ENCODE measurements at regions not wholly inside any gene's neighbourhood (a gene's known extent, or its start where the extent isn't known, plus 50 kb on each side); places are given as distances from the start of the nearest gene placed in this dataset.
A peak's percentile ranks its signal among the peaks of the same experiment; 100 is the strongest.

DNA sequence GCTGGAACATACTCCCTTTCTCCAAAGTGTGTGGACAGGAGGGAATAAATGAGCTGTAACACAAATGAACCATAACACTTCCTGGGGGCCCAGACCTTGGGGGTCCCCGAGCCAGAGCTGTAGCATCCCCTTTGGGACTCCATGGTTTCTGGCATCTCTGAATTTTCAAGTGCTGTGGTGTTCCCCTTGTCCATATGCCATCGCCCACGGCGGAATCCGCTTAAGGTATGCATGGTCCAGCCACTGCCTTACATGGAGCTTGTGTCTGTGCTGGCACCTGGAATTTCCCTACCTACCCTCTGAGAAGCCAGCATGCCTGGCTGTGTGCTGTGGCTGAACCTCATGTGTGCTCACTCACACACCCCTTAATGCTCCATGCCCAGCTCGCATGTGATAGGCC is 943.6 kb downstream of the SLITRK1 start:
- no peak for DNase-seq

DNA sequence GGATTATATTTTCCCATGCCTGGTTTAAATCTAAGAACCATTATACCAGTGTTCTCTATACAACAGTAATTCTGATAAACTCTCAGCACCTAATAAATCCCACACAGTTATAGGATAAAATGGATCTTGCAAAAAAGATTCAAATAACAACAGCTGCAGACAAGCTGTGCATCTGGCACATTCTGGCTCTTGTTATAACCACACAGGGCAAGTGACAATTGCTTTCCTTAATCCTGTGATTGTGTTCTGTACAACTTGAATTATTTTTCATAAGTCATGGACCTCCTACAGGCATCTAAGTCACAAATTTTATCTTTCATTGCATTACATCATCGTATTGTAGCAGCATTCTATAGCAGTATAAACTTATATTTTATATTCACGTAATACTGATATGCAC is 948.3 kb downstream of the SLITRK1 start:
- DNase-seq: peak; percentile 88 to 99

DNA sequence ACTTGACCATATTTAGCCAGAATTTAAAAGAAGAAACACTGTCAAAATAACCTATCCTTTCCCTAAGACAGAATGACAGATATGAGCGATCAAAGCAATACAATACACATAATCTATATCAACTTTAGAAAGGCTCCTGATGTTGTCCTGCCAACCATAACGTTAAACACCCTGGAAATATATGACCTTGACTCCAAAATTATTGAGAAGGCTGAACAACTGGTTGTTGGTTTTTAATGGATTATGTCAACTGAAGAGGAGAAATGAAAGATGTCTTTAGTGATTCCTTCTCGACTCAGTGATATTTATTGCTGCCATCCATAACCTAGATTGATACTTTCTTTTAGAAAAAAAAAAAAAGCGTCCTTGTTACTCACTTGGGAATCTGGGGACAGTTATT is 957.2 kb downstream of the SLITRK1 start:
- no peak for DNase-seq

DNA sequence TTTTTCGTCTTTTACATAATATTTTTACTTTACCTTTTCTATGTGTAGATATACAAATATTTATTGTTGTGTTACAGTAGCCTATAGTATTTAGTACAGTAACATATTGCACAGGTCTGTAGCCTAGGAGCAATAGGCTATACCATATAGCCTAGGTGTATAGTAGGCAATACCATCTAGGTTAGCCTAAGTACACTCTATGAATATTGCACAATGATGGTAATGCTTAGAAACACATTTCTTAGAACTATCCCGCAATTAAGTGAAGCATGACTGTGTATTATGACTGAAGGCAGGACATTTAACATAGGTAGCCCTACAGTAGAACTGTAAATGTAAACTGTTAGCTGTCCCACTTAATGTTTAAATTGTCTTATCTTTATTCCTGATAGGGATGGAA is 964.3 kb downstream of the SLITRK1 start:
- no peak for DNase-seq

DNA sequence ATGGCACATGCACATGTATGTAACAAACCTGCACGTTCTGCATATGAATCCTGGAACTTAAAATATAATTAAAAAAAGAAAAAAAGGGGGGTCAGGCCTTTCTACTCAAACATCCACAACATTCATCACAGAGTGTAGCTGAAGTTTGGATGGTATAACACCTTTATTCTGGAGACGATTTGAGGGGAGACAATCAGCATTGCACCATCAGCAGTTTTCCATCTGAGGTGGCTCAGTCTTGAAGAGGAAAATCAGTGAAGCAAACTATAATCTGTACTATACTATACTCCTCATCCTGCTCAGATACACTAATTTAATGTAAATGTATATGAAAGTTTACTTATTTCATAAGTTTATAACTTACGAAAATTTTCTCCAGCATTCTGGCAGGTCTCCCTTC is 969.7 kb downstream of the SLITRK1 start:
- no peak for DNase-seq

DNA sequence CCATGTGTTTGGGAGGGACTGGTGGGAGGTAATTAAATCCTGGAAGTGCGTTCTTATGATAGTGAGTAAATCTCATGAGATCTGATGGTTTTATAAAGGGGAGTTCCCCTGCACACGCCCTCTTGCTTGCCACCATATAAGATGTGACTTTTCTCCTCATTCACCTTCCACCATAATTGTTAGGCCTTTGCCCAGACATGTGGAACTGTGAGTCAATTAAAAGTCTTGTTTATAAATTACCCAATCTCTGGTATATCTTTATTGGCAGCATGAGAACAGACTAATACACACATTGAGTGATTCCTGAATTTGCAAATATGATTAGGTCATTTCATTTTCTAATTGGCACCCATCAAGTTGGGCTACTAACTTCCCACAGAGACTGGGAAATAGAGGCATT is 977.2 kb downstream of the SLITRK1 start:
- DNase-seq: no peak

DNA sequence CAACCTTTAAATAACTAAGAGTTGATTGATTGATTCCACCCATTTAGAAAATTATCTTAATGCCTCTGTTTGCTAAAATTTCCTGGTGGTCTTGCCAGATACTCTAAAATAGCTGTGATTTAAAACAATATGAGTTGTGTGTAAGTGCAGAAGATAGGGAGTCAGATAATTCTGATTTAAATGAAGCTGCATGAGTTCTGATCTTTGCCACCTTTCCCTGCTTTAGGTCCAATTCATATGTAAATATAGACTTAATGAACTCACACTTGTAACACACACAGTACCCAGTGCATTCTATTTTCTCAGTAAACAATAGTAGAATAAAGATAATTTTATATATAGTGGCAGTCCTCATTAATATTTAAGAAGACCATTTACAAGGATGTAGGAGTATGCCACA is 981.8 kb downstream of the SLITRK1 start:
- no peak for DNase-seq

DNA sequence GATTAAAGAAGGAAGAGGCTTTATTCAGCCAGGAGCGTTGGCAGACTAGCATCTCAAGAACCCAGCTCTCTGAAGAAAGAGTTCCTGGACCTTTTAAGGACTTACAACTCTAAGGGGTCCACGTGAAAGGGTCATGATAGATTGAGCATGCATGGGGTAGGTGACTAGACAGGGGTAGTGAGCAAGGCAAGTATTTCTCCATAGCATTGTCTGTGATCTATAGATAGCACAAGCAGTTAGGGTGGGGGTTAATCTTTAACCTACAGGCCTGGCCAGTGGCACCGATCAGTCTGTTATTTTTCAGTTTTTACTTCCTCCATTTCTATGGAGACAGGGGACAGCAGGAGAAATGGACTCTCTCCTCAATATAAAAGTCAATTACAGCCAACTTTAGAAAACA is 983.7 kb downstream of the SLITRK1 start:
- no peak for DNase-seq

DNA sequence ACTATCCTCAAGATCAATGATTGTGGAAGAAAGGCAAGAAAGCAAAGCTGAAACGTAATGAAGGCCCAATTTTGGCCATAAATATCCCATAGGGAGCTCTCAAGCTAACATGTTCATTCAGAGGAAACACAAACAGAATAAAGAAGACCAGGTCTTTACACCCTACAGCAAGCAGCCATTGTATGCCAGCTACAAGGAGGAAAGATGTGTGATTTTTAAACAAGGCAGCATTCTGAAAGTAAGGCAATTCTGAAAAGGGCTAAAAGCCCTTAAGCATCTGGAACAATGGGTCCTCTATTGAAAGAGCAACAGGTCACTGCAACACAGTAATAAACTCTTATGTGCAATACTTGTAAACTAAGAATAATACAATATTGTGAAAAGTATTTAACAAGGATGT is 1002.4 kb downstream of the SLITRK1 start:
- no peak for DNase-seq

DNA sequence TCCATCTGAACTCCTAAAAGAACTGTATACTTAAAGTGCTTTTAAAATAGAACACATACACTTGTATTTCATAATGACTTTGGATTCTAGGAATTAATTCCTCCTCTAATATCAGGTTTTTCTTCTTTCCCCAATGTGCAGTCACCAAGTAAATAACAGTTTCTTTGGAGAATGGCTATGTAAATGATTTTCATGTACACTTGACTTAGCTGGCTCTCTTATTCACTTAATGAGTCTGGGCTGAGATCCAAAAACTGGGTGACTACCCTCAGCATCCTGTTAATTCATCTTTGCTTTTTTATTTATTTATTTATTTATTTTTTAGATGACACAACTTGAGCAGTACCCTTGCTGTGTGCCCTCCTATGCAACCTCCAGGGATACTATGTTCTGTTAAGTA is 1003.7 kb downstream of the SLITRK1 start:
- DNase-seq: peak; percentile 20 to 23

DNA sequence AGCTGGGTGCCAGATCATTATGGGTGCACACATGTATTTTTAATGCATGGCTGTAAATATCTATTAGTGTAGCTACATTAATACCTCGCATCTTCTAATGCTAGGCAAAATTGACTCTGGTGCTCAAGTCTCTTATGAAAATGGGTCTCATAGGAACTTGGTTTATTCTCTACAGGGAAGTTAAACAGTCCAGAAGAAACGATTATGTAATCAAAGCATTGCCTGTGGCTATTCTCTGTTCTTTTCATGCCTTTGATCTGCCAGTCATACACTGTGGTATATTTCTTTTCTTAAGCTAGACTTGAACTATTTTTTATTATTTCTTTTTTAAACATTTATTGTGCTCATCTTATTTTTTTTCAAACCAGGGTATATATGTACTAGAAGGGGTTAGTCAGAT is 1015.0 kb downstream of the SLITRK1 start:
- no peak for DNase-seq

DNA sequence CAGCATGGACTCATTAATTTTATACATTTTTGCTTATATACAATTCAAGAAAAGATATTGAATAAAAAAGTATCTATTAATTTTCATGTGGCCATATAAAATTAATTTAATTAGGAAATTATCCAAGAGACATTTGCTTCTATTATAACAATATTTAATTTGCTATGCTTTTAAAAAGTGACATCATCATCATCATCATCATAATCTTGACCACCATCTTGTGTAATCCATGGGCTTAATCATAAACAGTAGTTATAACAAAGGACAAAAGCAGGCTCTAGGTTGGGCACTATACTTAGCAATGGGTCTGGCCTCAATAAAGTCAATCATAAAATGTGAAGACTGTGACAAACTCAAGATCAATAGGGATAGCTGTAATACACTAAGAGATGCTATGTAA is 1031.6 kb downstream of the SLITRK1 start:
- no peak for DNase-seq

DNA sequence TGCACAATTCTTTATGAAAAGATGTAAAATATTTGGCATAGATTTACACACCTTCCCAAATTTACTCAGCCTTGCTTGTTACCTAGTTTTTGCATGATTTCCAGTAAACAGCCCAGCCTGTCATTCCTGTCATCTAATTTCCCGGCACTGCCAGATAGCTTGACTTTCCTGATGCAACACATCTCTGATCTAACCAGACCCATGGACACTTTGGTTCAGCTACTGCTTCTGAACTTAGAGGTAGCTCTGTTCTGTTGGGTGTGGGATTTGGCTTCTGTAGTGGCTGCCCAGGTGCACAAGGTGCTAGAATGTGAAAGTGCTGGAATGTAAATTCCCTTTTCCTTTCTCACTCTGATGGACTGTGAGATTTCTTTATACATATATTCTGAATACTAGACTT is 1033.5 kb downstream of the SLITRK1 start:
- DNase-seq: no peak

DNA sequence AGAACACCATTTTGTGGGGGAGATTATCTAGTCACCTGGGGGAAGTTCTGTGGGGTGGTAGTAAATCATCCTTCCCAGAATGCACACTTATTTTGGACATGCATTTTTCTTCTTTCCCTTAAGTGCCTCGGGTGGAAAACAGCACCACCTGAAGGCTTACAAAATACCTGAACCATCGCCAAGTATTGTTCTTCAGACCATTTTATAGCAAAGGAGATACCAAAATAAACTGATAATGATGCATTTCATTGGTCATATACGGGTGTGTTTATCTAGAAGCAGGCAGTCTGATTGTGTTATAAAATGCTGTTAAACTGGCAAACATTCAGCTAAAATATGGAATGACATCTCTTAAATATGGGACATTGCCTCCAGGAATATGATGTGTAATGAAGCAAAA is 1034.7 kb downstream of the SLITRK1 start:
- peak in 1 of 2 experiments; percentile 5 for DNase-seq

DNA sequence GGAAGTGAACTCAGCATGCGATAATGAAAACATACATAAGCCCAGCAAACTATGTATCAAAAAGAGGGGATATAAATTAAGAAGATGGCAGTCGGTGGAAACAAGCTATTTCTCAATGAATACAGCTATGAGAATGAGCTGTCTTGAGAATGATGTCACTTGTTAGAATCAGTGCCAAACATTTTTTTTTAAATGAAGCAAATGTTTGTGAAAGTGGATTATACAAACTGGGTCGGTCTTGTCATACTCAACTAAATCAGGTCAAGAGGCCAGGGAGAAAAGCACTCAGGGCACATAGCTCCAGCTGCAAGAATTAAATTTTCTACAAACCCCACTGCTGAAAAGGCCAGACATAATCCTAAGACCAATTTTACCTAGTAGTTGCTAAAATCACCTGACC is 1048.4 kb downstream of the SLITRK1 start:
- DNase-seq: peak in 1 of 2 experiments; percentile 5

DNA sequence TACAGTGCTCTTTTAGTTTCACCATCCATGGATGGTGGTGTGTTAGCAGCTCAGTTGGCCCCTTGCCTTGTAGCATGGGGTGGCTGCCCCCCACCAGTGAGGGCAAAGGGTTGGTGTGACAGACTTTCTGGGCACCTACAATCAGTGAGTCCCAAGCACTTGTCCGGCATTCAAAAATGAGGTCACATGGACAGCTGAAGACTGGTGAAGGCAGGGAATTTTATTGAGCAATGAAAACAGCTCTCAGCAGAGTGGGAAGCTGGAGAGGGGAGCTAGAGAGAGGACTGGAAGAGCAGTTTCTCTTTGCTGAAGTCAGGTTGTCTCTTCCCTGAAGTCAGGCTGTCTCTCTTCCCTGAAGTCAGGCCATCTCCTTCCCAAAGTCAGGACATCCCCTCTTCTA is 1053.2 kb downstream of the SLITRK1 start:
- DNase-seq: no peak

DNA sequence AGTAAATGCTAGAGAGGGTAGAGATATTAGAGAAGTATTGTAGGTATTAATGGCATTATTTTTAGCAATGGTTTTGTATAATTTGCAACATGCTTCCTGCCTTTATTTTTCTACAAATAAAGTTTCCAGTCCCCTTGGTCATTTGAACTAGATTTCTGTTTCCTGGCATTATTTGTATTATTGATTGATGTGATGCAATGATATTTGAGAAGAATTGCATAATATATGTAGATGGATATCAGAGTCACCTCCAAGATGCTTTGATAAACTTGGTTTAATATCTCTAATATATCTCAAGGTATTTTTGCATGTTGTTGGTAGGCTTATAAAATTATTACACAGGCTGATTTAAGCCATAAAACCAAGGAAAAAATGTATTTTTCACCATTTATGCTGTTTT is 1054.5 kb downstream of the SLITRK1 start:
- DNase-seq: no peak

DNA sequence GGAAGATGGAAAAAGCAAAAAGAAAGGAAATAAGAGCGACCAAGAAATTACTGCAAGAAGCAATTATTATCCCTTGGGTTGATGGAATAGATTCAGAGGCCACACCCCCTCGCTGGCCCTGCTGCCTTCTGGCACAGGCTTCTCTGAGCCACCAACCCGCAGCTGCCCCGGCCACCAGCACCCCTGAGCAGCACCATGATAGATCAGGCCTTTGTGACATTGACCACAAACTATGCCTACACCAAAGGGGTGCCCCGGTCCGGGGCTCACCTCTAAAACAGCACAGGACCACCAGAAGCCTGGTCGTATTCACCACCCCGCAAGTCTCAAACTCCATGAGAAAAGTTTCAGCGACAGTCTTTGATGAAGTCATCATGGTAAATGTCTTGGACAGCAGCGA is 1059.3 kb downstream of the SLITRK1 start:
- DNase-seq: no peak

DNA sequence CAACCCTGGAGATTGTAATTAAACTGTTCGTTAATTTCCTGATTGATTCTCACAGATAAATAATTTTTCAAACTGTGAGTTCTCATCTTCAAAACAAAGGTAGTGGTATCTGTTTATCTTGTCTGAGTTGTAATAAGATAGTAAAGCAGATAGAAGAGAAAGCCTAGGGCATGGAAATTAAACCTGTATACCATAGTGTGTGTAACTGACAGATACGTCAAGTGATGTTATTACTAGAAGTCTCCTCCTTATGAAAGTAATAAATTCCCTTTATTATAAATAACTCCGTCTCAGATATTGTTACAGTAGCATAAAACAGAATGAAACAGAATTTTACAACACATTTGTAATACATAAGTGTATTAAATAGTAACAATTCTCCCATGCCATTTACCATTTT is 1065.1 kb downstream of the SLITRK1 start:
- DNase-seq: peak in 1 of 2 experiments; percentile 30

DNA sequence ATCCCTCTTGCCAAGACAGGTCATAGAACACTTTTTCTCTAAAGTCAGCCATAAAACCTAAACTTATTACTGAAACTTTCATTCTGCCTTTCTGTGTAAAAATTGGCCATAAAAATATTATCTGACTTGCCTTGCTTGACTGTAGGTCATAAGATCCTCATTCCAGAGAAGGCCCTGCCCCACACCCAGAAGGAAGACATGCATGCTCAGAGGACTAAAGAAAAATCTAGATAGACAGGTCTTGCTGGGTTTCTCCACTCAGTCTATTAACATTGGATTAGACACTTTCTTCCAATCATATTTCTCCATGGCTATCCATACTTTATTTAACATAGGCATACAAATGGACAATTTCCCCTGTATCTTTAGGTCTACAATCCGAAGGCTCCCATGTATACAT is 1066.5 kb downstream of the SLITRK1 start:
- no peak for DNase-seq

DNA sequence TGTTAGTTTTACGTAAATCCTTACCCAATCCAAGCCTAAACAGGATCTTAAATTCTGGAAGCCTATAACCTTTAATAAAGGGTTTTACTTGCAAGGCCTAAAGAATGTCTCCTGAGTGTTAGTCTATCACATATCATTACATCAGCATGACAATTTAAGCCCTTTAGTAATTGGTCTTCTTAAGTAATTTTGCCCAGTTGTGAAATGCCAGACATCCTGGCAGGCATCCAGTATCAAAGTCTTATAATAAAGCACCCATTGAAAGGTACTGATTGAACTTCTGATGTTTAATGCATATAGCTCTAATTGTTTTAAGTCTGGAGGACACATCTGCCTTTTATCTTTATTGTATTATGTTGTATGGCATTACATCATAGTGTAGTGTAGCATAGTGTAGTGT is 1078.9 kb downstream of the SLITRK1 start:
- DNase-seq: peak in 1 of 2 experiments; percentile 10

DNA sequence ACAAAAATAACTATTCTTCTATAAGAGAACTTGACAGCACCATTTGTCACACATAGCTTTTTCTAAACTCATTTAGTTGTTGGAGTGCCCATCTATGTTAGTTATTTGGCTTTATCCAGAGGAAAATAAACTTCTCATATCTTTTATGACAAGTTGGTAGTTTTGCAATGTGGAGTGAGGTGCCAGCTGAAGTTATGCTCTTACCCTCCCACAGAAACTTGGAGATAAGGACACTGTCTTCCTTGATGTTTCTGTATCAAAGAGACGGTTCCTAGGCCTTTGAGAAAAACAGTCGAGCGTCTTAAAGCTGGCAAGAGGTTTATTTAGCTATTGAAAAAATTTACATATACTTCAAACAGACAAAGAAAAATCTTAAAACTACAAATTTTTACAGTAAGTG is 1079.7 kb downstream of the SLITRK1 start:
- DNase-seq: no peak

DNA sequence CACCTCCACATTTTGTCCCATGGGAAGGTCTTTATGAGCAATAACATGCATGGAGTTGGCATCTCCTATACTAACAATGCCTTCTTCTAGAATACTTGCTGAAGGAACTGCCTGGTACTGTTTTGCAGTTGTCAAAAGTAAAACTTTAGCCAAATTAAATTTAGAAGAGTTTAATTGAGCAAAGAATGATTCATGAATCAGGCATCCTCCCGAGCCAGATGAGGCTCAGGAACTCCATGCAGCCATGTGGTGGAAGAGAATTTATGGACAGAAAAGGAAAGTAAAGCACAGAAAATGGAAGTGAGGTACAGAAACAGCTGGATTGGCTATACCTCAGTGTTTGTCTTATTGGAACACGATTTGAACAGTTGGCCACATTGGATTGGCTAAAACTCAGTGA is 1081.9 kb downstream of the SLITRK1 start:
- DNase-seq: no peak

DNA sequence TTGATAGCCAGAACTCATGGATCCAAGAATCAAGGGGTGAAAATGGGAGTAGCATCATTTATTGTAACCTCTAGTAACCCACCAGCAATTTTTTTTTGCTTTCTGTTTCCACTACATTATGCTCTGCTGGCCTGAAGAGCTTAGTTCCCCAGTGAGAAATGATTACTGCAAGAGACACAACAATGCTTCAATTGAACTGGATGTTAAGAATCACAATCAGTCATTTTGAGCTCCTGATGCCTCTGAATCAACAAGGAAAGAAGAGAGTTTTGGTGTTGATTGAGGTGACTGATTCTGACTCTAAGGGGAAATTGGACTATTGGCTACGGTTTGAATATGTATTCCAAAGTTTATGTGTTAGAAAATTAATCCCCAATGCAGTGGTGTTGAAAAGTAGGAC is 1084.4 kb downstream of the SLITRK1 start:
- no peak for DNase-seq

DNA sequence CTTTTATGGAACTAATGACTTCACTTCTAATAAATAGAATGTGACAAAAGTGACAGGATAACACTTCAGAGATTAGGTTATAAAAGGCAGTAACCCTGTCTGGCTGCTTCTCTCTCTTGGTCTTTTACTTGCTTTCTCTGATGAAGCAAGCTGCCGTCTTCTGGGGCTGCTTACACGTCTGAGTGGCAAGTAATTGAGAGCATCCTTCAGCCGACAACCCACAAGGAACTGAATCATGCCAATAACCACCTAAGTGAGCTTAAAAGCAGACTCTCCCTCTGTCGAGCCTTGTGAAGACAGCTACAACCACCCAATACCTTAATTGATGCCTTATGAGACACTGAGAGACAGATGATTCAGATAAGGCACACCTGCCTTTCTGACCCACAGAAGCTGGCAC is 1091.2 kb downstream of the SLITRK1 start:
- DNase-seq: peak; percentile 51 to 76

DNA sequence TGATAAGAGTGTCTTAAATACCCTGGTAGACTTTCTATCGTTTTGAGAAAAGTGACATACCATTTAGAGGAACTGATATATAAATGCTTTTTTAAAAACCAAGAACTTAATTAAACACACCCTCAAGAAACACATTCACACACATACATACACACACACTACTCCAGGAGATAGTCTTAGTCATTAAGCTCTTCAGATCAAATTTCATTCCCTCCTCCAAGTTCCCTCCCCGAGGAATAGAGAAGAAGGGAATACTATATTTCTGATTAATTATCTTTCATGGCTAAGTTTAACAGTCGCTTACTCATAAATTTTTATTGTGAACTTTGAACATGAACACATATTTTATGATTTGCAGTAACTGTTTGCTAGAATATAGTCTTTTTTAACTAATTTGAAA is 1109.5 kb downstream of the SLITRK1 start:
- peak in 1 of 2 experiments; percentile 30 for DNase-seq

Data from NCI-H524 (cell line).